Caco-2 (cell line): ENCODE measurements at regions not wholly inside any gene's neighbourhood (a gene's known extent, or its start where the extent isn't known, plus 50 kb on each side); places are given as distances from the start of the nearest gene placed in this dataset.

Source experiments
- BruUV-seq: library from RNA; stranded (reverse); fragments of 400-500 nt; replicated peaks from 2 replicates; lab custom pipeline; 2021; lab: Mats Ljungman, UMichigan
- CTCF ChIA-PET: fragments of 300-600 bp; sonication (Branson Sonifier 250); formaldehyde crosslinking; loops from one replicate; lab custom pipeline; 2022; ENCODE audit warnings: antibody characterized with exemption; lab: Charles Lee
- POLR2A ChIA-PET: fragments of 300-600 bp; sonication (Branson Sonifier 250); formaldehyde crosslinking; loops from one replicate; lab custom pipeline; 2022; ENCODE audit warnings: antibody characterized with exemption; lab: Charles Lee
- DNase-seq, 2 experiments: peaks; one replicate each; pipeline versions ENCODE4 v3.0.0 to v3.0.0-alpha.2; 2020 to 2022
- H3K27me3 ChIP-seq: replicated peaks from 2 replicates; pipeline ENCODE4 v1.6.0; 2011; ENCODE audit warnings: low read length; ENCODE audit not compliant: control insufficient read depth, insufficient read depth
- H3K36me3 ChIP-seq: 2 replicates; pipeline ENCODE4 v1.5.1; 2011; ENCODE audit warnings: low read length; ENCODE audit not compliant: control insufficient read depth, insufficient read depth
- H3K4me1 ChIP-seq: fragments of 250-450 bp; sonication (Bioruptor Pico); 2 replicates; pipeline ENCODE4 v1.5.1; 2020; ENCODE audit warnings: mild to moderate bottlenecking
- H3K4me3 ChIP-seq: 2 replicates; pipeline ENCODE4 v1.5.1; 2011; ENCODE audit warnings: low read depth, mild to moderate bottlenecking, control low read depth, low read length
- H3K9me3 ChIP-seq: fragments of 250-450 bp; sonication (Bioruptor Pico); 2 replicates; pipeline ENCODE4 v1.5.1; 2020; ENCODE audit warnings: mild to moderate bottlenecking, moderate library complexity
- H3K27ac Mint-ChIP-seq: one replicate; pipeline ENCODE4 v1.8.0; 2022; ENCODE audit warnings: mixed read lengths; ENCODE audit not compliant: unreplicated experiment
- H3K27me3 Mint-ChIP-seq: one replicate; pipeline ENCODE4 v1.8.0; 2022; ENCODE audit warnings: mixed read lengths; ENCODE audit not compliant: insufficient read depth, unreplicated experiment
- H3K36me3 Mint-ChIP-seq: one replicate; pipeline ENCODE4 v1.8.0; 2022; ENCODE audit warnings: mild to moderate bottlenecking, mixed read lengths; ENCODE audit not compliant: insufficient read depth, unreplicated experiment
- H3K4me1 Mint-ChIP-seq: one replicate; pipeline ENCODE4 v1.8.0; 2022; ENCODE audit warnings: low read depth, mixed read lengths; ENCODE audit not compliant: unreplicated experiment
- H3K4me3 Mint-ChIP-seq: one replicate; pipeline ENCODE4 v1.8.0; 2022; ENCODE audit warnings: mild to moderate bottlenecking, moderate library complexity, mixed read lengths; ENCODE audit not compliant: unreplicated experiment
- H3K9me3 Mint-ChIP-seq: one replicate; pipeline ENCODE4 v1.8.0; 2022; ENCODE audit warnings: mixed read lengths; ENCODE audit not compliant: unreplicated experiment
- CTCF ChIP-seq, 2 experiments: fragments of 200-600 bp in 1 of 2; IDR thresholded peaks; 1 replicate in 1 of 2; 2 replicates in 1 of 2; pipeline versions ENCODE4 v1.5.1 to v1.8.0; 2011 to 2022; ENCODE audit warnings: antibody characterized with exemption in 1 of 2, control low read depth in 1 of 2, inconsistent platforms in 1 of 2, low read depth in 1 of 2, low read length in 1 of 2, mild to moderate bottlenecking in 1 of 2, moderate library complexity in 1 of 2; ENCODE audit not compliant: insufficient read depth in 1 of 2, severe bottlenecking in 1 of 2, unreplicated experiment in 1 of 2
- intact Hi-C: fragments of 100-400 bp; cut with micrococcal nuclease; formaldehyde crosslinking; loops from one replicate; pipeline ENCODE4 v1.10.0; 2022; ENCODE audit not compliant: unreplicated experiment

DNA sequence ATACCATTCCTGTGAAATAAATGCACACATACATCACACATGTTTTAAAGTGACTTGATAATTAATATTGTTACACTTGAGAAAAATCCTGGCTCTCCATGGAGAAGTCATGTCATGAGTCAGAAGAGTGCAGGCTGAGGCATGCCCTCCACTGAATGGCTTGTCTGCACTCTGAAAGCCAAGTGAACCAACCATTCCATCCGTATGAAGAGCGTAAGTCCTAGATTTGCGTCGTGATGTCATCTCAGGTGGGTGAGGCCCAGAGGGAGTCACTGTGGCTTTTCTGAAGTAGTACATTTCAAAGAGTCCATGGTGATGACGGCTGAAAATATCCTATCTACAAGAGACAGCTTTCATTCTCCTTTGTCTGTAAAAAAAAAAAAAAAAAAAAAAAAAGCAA lies 83.5 kb upstream of the IRX5 start:
- Mint-ChIP-seq H3K27me3 (no peaks in the 10 kb centered on the region), H3K36me3 (no peaks in the 10 kb centered on the region), H3K27ac (peak overlapping the region; percentile 18), H3K4me3 (no peak overlapping the region), H3K9me3 (peaks cover 14% of the 10 kb centered on the region), H3K4me1 (peaks cover 14% of the 10 kb centered on the region)
- BruUV-seq, result no TSS peak
- Histone ChIP-seq H3K4me3 (no peak overlapping the region), H3K4me1 (peaks cover 21% of the 10 kb centered on the region), H3K9me3 (no peaks in the 10 kb centered on the region), H3K36me3 (no peaks in the 10 kb centered on the region), H3K27me3 (no peaks in the 10 kb centered on the region)
- intact Hi-C loops, result no loop called here
- no peak for TF ChIP-seq CTCF (IDR thresholded peaks at IDR 0.05; ENCODE audit: insufficient read depth in 1 of 2, low read depth in 1 of 2, low read length in 1 of 2, severe bottlenecking in 1 of 2, unreplicated experiment in 1 of 2)
- ChIA-PET CTCF (interaction anchor here (0.6 to 1.0 kb wide), 2 partner anchors 310 to 505 kb away, joined by 5 read pairs; no protein-coding TSS in a partner anchor), POLR2A (interaction anchor here (0.5 to 0.7 kb wide), 2 partner anchors 63 to 267 kb away, joined by 8 to 10 read pairs; no protein-coding TSS in a partner anchor)
- DNase-seq, result peak; percentile 20 to 38

- H3K9me3 ChIP-seq, result no peaks in the 10 kb centered on the region
- H3K36me3 ChIP-seq, result no peaks in the 10 kb centered on the region
- H3K9me3 Mint-ChIP-seq, result peaks cover 18% of the 10 kb centered on the region
- intact Hi-C loops, result no loop called here
- peaks cover 21% of the 10 kb centered on the region for H3K4me1 ChIP-seq
- H3K4me1 Mint-ChIP-seq, result peaks cover 14% of the 10 kb centered on the region
- no peak overlapping the region for H3K4me3 Mint-ChIP-seq
- ChIA-PET POLR2A (interaction anchor here (0.5 kb wide), 1 partner anchor 63 kb away, joined by 8 read pairs; no protein-coding TSS in a partner anchor), CTCF (interaction anchor here (0.6 to 1.0 kb wide), 2 partner anchors 309 to 504 kb away, joined by 5 read pairs; no protein-coding TSS in a partner anchor)
- no peak overlapping the region for H3K4me3 ChIP-seq
- peak overlapping the region; percentile 18 for H3K27ac Mint-ChIP-seq
- no peaks in the 10 kb centered on the region for H3K27me3 ChIP-seq
- no peak for TF ChIP-seq CTCF (IDR thresholded peaks at IDR 0.05; ENCODE audit: insufficient read depth in 1 of 2, low read depth in 1 of 2, low read length in 1 of 2, severe bottlenecking in 1 of 2, unreplicated experiment in 1 of 2)
- H3K36me3 Mint-ChIP-seq, result no peaks in the 10 kb centered on the region
- no peaks in the 10 kb centered on the region for H3K27me3 Mint-ChIP-seq
- BruUV-seq, result no TSS peak
- peak in 1 of 2 experiments; percentile 40 for DNase-seq
These were observed 83.9 kb upstream of the IRX5 start for GRCh38 chr16:54846766-54847165.

DNA sequence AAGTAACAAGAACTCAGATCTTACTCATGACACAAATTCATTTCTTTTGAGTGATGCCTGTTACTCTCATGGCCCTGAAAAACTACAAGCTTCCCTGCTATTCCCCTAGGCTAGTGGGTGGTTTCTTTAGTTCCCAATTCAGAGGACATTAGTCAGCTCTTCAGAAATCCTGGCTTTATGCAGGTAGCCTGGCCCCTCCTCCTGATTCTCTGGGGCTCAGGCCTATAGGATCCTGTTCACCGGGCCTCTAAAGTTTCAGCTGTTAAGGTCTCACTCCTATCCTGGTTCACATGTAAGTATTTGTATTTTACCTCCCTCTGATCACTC lies 87.3 kb upstream of the IRX5 start:
- CTCF ChIA-PET, result no interaction called here

More for the DNA sequence above, 87.3 kb upstream of the IRX5 start:
- H3K36me3 Mint-ChIP-seq, result no peaks in the 10 kb centered on the region
- no peak for DNase-seq
- no peaks in the 10 kb centered on the region for H3K9me3 ChIP-seq
- H3K4me3 Mint-ChIP-seq, result no peak overlapping the region
- H3K36me3 ChIP-seq, result no peaks in the 10 kb centered on the region
- peaks cover 27% of the 10 kb centered on the region for H3K9me3 Mint-ChIP-seq
- no peak overlapping the region for H3K4me3 ChIP-seq
- H3K27me3 Mint-ChIP-seq, result no peaks in the 10 kb centered on the region
- peaks cover 20% of the 10 kb centered on the region for H3K4me1 ChIP-seq
- POLR2A ChIA-PET, result no interaction called here
- no TSS peak for BruUV-seq
- no peak overlapping the region for H3K27ac Mint-ChIP-seq
- H3K27me3 ChIP-seq, result no peaks in the 10 kb centered on the region
- peaks cover 14% of the 10 kb centered on the region for H3K4me1 Mint-ChIP-seq
- TF ChIP-seq CTCF (IDR thresholded peaks at IDR 0.05; ENCODE audit: insufficient read depth in 1 of 2, low read depth in 1 of 2, low read length in 1 of 2, severe bottlenecking in 1 of 2, unreplicated experiment in 1 of 2), result no peak
- intact Hi-C loops, result no loop called here
